Sigmoid colon (tissue), 4 donors: ENCODE measurements at regions not wholly inside any gene's neighbourhood (a gene's known extent, or its start where the extent isn't known, plus 50 kb on each side); places are given as distances from the start of the nearest gene placed in this dataset.

Source experiments
- EP300 ChIP-seq, 4 donors: sonication (generic); formaldehyde crosslinking; IDR thresholded peaks; one replicate each; pipeline ENCODE4 v1.6.1; 2017; ENCODE audit warnings: antibody characterized with exemption in 4 of 4
- POLR2A ChIP-seq, 2 donors: fragments of 450-650 bp; IDR thresholded peaks; one replicate each; pipeline ENCODE4 v1.6.1; 2016; ENCODE audit warnings: antibody characterized with exemption in 2 of 2, mild to moderate bottlenecking in 2 of 2, moderate library complexity in 2 of 2
- POLR2AphosphoS5 ChIP-seq, 4 donors: sonication (generic); formaldehyde crosslinking; IDR thresholded peaks; one replicate each; pipeline ENCODE4 v1.6.1; 2017; ENCODE audit warnings: antibody characterized with exemption in 4 of 4
- TF ChIP-seq, protein P1 (sequence below), 4 experiments: fragments of 450-650 bp in 3 of 4; fragments of 200-600 bp in 1 of 4; IDR thresholded peaks; one replicate each; pipeline ENCODE4 v1.5.1; 2016 to 2019; ENCODE audit warnings: antibody characterized with exemption in 4 of 4, mild to moderate bottlenecking in 3 of 4, moderate library complexity in 2 of 4

DNA sequence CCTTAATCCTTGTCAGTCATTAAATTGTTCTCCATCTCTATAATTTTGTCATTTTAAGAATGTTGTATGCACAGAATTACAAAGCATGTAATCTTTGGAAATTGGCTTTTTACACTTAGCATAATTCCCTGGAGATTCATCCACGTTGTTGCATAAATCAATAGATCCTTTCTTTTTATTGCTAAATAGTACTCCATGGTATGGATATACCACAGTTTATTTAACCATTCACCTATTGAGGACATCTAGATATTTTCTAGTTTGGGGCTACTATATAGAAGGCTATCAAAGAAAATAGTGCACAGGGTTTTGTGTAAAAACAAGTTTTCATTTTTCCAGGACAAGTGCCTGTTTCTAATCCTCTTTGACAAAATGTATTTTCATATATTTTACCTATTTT is 523.6 kb upstream of the KLF12 start:
- TF ChIP-seq, protein P1, sequence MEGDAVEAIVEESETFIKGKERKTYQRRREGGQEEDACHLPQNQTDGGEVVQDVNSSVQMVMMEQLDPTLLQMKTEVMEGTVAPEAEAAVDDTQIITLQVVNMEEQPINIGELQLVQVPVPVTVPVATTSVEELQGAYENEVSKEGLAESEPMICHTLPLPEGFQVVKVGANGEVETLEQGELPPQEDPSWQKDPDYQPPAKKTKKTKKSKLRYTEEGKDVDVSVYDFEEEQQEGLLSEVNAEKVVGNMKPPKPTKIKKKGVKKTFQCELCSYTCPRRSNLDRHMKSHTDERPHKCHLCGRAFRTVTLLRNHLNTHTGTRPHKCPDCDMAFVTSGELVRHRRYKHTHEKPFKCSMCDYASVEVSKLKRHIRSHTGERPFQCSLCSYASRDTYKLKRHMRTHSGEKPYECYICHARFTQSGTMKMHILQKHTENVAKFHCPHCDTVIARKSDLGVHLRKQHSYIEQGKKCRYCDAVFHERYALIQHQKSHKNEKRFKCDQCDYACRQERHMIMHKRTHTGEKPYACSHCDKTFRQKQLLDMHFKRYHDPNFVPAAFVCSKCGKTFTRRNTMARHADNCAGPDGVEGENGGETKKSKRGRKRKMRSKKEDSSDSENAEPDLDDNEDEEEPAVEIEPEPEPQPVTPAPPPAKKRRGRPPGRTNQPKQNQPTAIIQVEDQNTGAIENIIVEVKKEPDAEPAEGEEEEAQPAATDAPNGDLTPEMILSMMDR (IDR thresholded peaks at IDR 0.05): no peak
- TF ChIP-seq POLR2AphosphoS5 (IDR thresholded peaks at IDR 0.05) (no peak), POLR2A (IDR thresholded peaks at IDR 0.05) (no peak), EP300 (IDR thresholded peaks at IDR 0.05) (no peak)
